Nephron (organoid): ENCODE measurements at regions not wholly inside any gene's neighbourhood (a gene's known extent, or its start where the extent isn't known, plus 50 kb on each side); places are given as distances from the start of the nearest gene placed in this dataset.
A peak's percentile ranks its signal among the peaks of the same experiment; 100 is the strongest.
"Not testable (repeated sequence)": the region's sequence is repeated elsewhere in the genome, so short reads cannot be mapped to it uniquely, and the experiment has no call there.

Experiments used
- H3K27ac Mint-ChIP-seq, 3 experiments: 2 replicates each; pipeline ENCODE4 v1.8.0; 2020; ENCODE audit warnings: mixed read lengths in 3 of 3, mild to moderate bottlenecking in 2 of 3, moderate library complexity in 1 of 3
- H3K27me3 Mint-ChIP-seq: 2 replicates; pipeline ENCODE4 v1.8.0; 2021; ENCODE audit warnings: low read depth, mild to moderate bottlenecking, moderate library complexity, mixed read lengths
- H3K36me3 Mint-ChIP-seq: 2 replicates; pipeline ENCODE4 v1.8.0; 2020; ENCODE audit warnings: low read depth, mixed read lengths
- H3K4me1 Mint-ChIP-seq: 2 replicates; pipeline ENCODE4 v1.8.0; 2020; ENCODE audit warnings: mixed read lengths
- H3K4me3 Mint-ChIP-seq, 3 experiments: 2 replicates each; pipeline ENCODE4 v1.8.0; 2020; ENCODE audit warnings: mild to moderate bottlenecking in 3 of 3, mixed read lengths in 3 of 3, moderate library complexity in 2 of 3
- H3K9me3 Mint-ChIP-seq: 2 replicates; pipeline ENCODE4 v1.8.0; 2020; ENCODE audit warnings: mixed read lengths
- TF ChIP-seq, protein P1 (sequence below), 3 experiments: fragments of 200-600 bp; sonication (generic); IDR thresholded peaks; one replicate each; pipeline ENCODE4 v1.5.0; 2021; ENCODE audit warnings: antibody characterized with exemption in 3 of 3; ENCODE audit not compliant: unreplicated experiment in 3 of 3

GRCh38 chr22:25477358-25477757 lies 87.1 kb upstream of the GRK3 start:
- Mint-ChIP-seq H3K36me3 (peaks cover 60% of the 10 kb centered on the region), H3K4me3 (no peak overlapping the region), H3K4me1 (peaks cover 37% of the 10 kb centered on the region), H3K27ac (no peak overlapping the region), H3K9me3 (peaks cover 5% of the 10 kb centered on the region), H3K27me3 (no peaks in the 10 kb centered on the region)
- TF ChIP-seq, protein P1, sequence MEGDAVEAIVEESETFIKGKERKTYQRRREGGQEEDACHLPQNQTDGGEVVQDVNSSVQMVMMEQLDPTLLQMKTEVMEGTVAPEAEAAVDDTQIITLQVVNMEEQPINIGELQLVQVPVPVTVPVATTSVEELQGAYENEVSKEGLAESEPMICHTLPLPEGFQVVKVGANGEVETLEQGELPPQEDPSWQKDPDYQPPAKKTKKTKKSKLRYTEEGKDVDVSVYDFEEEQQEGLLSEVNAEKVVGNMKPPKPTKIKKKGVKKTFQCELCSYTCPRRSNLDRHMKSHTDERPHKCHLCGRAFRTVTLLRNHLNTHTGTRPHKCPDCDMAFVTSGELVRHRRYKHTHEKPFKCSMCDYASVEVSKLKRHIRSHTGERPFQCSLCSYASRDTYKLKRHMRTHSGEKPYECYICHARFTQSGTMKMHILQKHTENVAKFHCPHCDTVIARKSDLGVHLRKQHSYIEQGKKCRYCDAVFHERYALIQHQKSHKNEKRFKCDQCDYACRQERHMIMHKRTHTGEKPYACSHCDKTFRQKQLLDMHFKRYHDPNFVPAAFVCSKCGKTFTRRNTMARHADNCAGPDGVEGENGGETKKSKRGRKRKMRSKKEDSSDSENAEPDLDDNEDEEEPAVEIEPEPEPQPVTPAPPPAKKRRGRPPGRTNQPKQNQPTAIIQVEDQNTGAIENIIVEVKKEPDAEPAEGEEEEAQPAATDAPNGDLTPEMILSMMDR (IDR thresholded peaks at IDR 0.05; ENCODE audit: unreplicated experiment in 3 of 3) = no peak

DNA sequence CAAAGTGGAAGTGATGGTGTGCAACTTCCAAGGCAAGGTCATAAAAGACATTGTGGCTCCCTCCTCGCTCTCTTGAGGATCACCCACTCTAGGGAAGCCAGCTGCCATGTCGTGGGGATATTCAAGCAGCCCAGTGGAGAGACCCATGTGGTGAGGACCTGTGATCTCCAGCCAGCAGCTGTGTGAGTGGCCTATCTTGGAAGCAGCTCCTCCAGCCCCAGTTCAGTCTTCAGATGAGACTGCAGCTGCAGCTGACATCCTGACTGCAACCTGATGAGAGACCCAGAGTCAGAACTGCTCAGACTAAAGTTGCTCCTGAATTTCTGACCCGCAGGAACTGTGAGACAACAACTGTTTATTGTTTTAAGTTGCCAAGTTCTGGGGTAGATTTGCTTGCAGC lies 86.4 kb upstream of the GRK3 start:
- no peak overlapping the region for H3K27ac Mint-ChIP-seq
- no peak overlapping the region for H3K4me3 Mint-ChIP-seq
- peaks cover 68% of the 10 kb centered on the region for H3K36me3 Mint-ChIP-seq
- H3K27me3 Mint-ChIP-seq = no peaks in the 10 kb centered on the region
- H3K4me1 Mint-ChIP-seq = peaks cover 43% of the 10 kb centered on the region
- peaks cover 5% of the 10 kb centered on the region for H3K9me3 Mint-ChIP-seq
- TF ChIP-seq, protein P1 (IDR thresholded peaks at IDR 0.05; ENCODE audit: unreplicated experiment in 3 of 3) = no peak

DNA sequence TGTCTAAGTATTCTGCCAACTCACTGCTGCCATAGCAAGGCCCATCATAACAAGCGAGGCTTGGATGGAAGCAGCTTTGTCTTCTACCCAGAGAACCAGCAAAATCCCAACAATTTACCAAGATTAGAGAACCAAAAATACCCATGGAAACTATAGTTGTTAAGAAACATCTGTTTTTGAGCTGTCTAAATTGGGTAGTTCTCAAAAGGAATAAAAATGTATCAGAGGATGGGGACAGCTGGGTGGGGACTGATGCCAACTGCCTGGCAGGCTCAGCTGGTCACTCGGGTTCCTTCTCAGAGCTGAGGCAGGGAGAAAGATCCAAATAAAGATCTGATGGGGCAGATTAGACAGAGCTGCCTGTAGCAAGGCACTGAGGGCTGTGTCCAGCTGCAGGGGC lies 85.9 kb upstream of the GRK3 start:
- H3K4me3 Mint-ChIP-seq = no peak overlapping the region
- H3K27ac Mint-ChIP-seq = peak overlapping the region in 2 of 3 experiments; percentile 7 to 41
- H3K27me3 Mint-ChIP-seq = no peaks in the 10 kb centered on the region
- H3K4me1 Mint-ChIP-seq = peaks cover 44% of the 10 kb centered on the region
- H3K9me3 Mint-ChIP-seq = peaks cover 5% of the 10 kb centered on the region
- TF ChIP-seq, protein P1 (IDR thresholded peaks at IDR 0.05; ENCODE audit: unreplicated experiment in 3 of 3) = no peak
- H3K36me3 Mint-ChIP-seq = peaks cover 71% of the 10 kb centered on the region

- not testable (repeated sequence) for H3K27me3 Mint-ChIP-seq, H3K9me3 Mint-ChIP-seq, H3K27ac Mint-ChIP-seq, H3K4me3 Mint-ChIP-seq
- Mint-ChIP-seq H3K36me3 (peaks cover 90% of the 10 kb centered on the region), H3K4me1 (peaks cover 34% of the 10 kb centered on the region)
Measured at GRCh38 chr22:25480868-25481267, 83.6 kb upstream of the GRK3 start.

DNA sequence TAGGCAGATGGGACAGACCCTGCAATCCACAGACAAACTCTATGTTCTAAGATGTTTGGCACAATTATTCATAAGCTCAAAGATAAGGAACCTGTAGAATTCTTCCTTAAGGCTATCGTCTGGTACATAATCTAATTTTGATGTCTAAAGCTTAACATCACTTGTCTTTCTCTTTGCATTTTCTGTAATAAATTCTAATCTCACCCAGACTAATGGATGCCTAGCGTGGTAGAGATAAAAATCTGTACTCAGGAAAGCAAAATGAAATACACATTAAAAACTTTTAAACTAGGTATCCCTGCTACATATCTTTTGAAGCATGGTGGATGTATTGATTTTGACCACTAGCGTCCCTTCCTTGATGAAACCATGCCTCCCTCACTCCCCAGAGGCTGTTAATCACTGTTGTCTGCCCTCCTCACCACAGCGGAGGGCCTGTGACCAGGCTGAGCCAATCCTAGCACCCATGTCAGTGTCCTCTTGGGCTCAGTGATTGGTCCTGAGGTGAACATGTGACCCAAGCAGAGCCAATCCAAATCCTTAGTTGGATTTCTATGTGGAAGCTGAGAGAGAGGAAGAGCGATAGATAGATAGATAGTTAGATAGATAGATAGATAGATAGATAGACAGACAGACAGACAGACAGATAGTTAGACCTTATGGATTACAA lies 82.2 kb upstream of the GRK3 start:
- Mint-ChIP-seq H3K9me3 (no peaks in the 10 kb centered on the region), H3K27me3 (no peaks in the 10 kb centered on the region), H3K36me3 (peaks cover 94% of the 10 kb centered on the region), H3K27ac (peak overlapping the region in 2 of 3 experiments; percentile 47 to 64), H3K4me3 (no peak overlapping the region), H3K4me1 (peaks cover 24% of the 10 kb centered on the region)
- TF ChIP-seq, protein P1 (IDR thresholded peaks at IDR 0.05; ENCODE audit: unreplicated experiment in 3 of 3) = no peak

DNA sequence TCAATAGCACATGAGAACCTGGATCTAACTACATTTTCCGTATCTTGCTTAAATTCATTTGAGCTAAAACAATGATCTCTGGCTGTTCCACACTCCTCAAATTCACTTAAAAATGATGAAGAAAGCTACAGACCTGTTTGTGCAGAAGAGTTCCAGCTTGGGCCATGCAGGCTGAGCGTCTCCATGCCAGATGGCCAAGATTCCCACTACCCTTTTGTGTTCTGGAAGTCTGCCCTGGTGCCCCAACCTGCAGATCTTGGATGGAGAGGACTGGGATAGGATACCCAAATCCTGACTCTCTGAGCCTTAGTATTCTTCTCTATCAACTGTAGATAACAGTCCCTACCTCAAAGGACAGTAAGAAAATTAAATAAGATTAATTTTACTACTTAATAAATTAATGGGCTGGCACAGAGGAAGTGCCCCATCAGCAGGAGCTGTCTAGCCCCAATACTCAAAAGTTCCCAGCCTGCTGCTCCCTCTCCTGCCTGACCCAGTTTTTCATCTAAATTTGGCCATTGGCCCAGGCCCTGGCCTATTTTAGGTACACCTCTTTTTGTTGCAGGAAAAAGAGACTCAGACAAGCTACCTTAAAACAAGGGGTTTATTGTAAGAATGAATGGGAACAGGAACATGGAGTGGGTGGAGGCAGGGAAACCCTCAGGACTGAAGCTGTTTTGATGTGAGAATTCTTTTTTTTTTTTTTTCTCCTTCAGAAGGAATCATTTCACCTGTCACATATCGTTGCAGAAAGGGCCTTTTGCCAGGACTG lies 81.4 kb upstream of the GRK3 start:
- Mint-ChIP-seq H3K4me3 (no peak overlapping the region), H3K9me3 (no peaks in the 10 kb centered on the region), H3K27ac (peak overlapping the region in 2 of 3 experiments; percentile 31 to 64), H3K4me1 (peaks cover 32% of the 10 kb centered on the region), H3K27me3 (no peaks in the 10 kb centered on the region), H3K36me3 (peaks cover 87% of the 10 kb centered on the region)
- TF ChIP-seq, protein P1 (IDR thresholded peaks at IDR 0.05; ENCODE audit: unreplicated experiment in 3 of 3) = no peak
